ENCODE measurements at regions not wholly inside any gene's neighbourhood (a gene's known extent, or its start where the extent isn't known, plus 50 kb on each side); places are given as distances from the start of the nearest gene placed in this dataset.

DNA sequence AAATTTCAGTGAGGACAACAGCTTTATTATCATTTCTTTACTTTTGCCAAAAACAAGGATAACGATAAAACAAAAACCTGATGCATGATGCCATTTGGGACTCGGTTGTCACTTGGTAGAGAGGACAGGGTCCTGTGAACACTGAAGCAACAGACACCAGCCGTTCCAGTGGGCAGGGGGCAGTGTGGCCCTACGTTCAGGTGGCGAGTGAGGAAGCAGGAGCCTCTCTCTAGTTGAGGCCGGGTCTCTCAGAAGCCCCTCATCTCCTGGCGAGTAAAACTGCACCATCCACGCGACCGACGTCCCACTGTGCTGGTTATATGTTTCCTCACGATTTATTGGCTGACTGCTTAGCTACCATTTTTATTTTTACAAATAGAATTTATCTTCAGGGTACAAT, 231.6 kb downstream of the THBS2 start:
- H3K4me3 ChIP-seq (ENCODE audit: low read length): no peak overlapping the region
- TF ChIP-seq, protein P1, sequence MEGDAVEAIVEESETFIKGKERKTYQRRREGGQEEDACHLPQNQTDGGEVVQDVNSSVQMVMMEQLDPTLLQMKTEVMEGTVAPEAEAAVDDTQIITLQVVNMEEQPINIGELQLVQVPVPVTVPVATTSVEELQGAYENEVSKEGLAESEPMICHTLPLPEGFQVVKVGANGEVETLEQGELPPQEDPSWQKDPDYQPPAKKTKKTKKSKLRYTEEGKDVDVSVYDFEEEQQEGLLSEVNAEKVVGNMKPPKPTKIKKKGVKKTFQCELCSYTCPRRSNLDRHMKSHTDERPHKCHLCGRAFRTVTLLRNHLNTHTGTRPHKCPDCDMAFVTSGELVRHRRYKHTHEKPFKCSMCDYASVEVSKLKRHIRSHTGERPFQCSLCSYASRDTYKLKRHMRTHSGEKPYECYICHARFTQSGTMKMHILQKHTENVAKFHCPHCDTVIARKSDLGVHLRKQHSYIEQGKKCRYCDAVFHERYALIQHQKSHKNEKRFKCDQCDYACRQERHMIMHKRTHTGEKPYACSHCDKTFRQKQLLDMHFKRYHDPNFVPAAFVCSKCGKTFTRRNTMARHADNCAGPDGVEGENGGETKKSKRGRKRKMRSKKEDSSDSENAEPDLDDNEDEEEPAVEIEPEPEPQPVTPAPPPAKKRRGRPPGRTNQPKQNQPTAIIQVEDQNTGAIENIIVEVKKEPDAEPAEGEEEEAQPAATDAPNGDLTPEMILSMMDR (IDR thresholded peaks at IDR 0.05; ENCODE audit: insufficient read depth, low read depth, low read length, missing control alignments): no peak
- no peak for DNase-seq (ENCODE audit: low read depth)

DNA sequence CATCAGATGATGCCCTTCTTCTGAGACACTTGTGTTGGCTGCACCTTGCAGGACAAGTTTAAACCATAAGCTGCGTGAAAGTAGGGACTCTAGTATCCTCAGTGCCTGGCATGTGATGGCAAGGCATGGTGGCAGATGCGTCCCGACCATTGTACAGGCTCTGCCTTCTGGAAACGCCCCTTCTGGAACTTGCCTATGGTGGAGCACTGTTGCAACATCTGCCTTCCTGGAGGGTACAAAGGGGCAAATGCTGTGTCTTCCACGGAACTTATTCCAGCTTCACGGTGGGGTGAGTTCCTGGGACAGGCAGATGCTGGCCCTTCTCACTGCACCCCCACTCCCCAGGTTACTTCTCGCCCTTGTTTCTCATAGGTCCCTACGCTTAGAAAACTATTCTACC, 232.8 kb downstream of the THBS2 start:
- TF ChIP-seq, protein P1 (IDR thresholded peaks at IDR 0.05; ENCODE audit: insufficient read depth, low read depth, low read length, missing control alignments): no peak
- DNase-seq (ENCODE audit: low read depth): no peak

DNA sequence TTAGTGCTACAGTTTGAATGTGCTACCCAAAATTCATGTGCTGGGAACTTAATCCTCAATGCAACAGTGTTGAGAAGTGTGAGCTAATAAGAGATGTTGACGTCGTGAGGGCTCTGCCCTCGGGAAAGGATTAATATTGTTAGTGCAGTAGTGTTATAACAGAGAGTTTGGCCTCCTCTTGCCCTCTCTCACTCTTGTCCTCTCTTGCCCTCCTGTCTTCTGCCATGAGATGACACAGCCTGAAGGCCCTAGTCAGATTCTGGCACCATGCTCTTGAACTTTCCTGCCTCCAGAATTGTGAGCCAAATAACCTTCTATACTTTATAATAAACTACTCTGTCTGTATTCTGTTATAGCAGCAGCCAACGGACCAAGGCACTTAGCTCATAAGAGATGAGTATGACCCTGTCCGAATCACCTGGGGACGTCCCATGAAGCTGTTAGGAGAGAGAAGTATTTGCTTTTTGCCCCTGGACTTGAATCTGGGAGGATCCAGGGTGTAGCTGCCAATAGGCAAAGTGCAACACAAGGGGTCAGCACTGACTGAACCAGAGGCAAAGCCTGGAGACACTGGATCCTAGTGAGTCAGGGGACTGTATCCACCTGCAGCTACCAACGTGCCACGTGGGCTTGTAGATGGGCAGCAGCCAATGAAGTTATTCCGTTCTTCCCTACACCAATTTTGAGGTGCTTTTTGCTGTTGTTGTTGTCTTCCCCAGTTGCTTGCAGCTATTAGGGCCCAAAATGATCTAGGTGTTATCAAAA, 233.7 kb downstream of the THBS2 start:
- H3K4me3 ChIP-seq (ENCODE audit: low read length): no peak overlapping the region
- TF ChIP-seq, protein P1 (IDR thresholded peaks at IDR 0.05; ENCODE audit: insufficient read depth, low read depth, low read length, missing control alignments): no peak
- no peak for DNase-seq (ENCODE audit: low read depth)

More for the DNA sequence above, 232.8 kb downstream of the THBS2 start:
- no peak overlapping the region for H3K4me3 ChIP-seq (ENCODE audit: low read length)

DNA sequence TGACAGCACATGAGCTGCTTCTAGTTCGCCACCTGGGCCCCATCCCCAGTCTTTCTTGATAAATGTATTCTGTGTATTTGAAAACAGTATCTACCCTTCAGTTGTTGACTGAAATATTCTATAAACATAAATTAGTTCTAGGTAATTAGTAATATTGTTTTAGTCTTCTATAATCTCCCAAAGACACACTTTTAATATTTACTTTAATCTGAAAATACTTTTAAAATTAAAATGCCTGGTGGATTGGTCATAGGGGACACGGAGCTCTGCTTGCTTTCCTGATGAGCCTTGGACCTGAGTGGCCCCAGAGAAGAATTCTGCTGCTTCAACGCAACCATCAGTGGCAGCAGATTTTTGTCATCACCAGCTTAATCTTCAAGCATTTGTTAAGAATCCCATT, 234.5 kb downstream of the THBS2 start:
- TF ChIP-seq, protein P1 (IDR thresholded peaks at IDR 0.05; ENCODE audit: insufficient read depth, low read depth, low read length, missing control alignments): no peak
- no peak overlapping the region for H3K4me3 ChIP-seq (ENCODE audit: low read length)
- DNase-seq (ENCODE audit: low read depth): no peak

DNA sequence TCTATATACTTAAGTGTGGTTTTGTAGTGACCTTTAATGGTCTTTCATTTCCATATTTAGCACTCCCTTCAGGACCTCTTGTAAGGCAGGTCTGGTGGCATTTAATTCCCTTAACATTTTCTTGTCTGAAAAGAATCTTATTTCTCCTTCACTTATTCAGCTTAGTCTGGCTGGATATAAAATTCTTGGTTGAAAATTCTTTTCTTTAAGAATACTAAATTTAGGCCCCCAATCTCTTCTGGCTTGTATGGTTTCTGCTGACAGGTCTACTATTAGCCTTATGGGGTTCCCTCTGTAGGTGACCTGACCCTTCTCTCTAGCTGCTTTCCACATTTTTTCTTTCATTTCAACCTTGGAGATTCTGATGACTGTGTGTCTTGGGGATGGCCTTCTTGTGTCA, 236.9 kb downstream of the THBS2 start:
- DNase-seq (ENCODE audit: low read depth): no peak
- H3K4me3 ChIP-seq (ENCODE audit: low read length): no peak overlapping the region
- TF ChIP-seq, protein P1 (IDR thresholded peaks at IDR 0.05; ENCODE audit: insufficient read depth, low read depth, low read length, missing control alignments): no peak

DNA sequence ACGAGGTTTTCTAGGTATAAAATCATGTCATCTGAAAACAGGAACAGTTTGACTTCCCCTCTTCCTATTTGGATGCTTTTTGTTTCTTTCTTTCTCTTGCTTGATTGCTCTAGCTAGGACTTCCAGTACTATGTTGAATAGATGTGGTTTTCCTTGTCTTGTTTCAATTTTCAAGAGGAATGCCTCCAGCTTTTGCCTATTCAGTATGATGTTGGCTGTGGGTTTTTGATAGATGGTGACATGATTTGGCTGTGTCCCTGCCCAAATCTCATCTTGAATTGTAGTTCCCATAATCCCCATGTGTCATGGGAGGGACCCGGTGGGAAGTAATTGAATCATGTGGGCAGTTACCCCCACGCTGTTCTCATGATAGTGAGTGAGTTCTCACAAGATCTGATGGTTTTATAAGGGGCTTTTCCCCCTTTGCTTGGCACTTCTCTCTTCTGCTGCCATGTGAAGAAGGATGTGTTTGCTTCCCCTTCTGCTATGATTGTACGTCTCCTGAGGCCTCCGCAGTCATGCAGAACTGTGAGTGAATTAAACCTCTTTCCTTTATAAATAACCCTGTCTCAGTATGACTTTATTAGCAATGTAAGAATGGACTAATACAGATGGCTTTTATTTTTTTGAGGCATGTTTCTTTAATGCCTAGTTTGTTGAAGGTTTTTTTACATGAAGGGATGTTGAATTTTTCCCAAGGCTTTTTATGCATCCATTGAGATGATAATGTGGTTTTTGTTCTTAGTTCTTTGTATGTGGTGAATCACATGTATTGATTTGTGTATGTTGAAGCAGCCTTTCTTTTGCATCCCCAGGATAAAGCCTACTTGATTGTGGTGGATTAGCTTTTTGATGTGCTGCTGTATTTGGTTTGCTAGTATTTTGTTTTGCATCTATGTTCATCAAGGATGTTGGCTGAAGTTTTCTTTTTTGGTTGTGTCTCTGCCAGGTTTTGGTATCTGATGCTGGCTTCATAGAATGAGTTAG, 239.1 kb downstream of the THBS2 start:
- TF ChIP-seq, protein P1 (IDR thresholded peaks at IDR 0.05; ENCODE audit: insufficient read depth, low read depth, low read length, missing control alignments): no peak
- no peak for DNase-seq (ENCODE audit: low read depth)
- H3K4me3 ChIP-seq (ENCODE audit: low read length): no peak overlapping the region

Data from epithelial cell of esophagus (primary cell).